ENCODE measurements at regions not wholly inside any gene's neighbourhood (a gene's known extent, or its start where the extent isn't known, plus 50 kb on each side); places are given as distances from the start of the nearest gene placed in this dataset.
A peak's percentile ranks its signal among the peaks of the same experiment; 100 is the strongest.
"Not testable (repeated sequence)": the region's sequence is repeated elsewhere in the genome, so short reads cannot be mapped to it uniquely, and the experiment has no call there.

DNA sequence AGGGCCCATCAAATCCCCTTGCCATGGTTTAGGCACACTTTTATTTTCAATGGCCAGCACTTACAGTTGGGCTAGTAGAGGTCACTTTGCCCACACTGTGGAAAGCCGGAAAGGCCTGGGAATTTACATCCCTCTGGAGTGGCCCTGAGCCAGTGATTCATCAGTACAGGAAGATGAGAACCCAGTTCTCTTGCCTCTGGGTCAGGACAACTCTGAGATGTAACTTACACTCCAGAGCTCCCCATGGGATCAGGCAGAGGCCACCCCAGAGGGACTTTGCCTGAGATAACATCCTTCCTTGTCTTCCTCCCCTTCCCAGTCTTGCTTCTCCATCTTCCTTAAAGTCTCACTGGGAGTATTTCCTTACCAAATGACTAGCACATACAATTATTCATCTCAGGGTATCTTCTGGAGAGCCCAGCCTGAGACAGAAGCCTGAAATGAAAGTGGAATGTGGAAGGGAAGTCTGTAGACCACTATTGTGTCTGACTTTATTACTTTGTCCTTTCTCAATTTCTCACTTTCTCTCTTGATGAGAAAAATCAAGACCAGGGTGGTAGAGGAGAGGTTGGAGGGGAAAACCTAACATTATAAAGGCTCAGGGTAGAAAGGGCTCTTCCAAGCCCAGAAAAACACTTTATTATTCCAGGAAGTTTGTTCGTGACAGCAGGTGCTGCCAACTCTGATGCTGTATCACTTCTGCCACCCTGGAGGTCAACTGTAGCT lies 220.8 kb downstream of the ZNF621 start:
- DNase-seq, result no peak

GRCh38 chr3:40751666-40752065 lies 226.9 kb downstream of the ZNF621 start:
- DNase-seq, result no peak

DNA sequence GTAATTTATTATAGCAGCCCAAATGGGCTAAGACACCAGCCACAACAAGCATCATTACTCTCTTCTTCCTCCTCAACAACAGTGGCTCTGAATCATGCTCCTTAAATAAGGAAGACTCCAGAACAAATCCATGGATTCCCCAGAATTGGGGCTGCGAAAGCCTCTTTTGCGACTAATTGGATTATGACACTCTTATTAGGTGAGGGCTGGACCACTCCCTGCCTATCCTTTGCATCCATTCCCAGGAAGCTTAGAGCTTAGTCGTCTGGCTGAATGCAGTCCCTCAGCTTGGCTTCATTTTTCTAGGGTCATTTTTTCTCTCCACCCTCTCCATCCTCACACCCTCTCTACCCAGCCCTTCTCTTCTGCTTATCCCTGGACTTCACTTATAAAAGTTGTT lies 227.7 kb downstream of the ZNF621 start:
- no peak for DNase-seq

GRCh38 chr3:40753291-40753770 lies 228.6 kb downstream of the ZNF621 start:
- DNase-seq, result no peak

- peak in 1 of 56 donors; percentile 8 for DNase-seq
Measured at GRCh38 chr3:40753951-40754350, 229.2 kb downstream of the ZNF621 start.

DNA sequence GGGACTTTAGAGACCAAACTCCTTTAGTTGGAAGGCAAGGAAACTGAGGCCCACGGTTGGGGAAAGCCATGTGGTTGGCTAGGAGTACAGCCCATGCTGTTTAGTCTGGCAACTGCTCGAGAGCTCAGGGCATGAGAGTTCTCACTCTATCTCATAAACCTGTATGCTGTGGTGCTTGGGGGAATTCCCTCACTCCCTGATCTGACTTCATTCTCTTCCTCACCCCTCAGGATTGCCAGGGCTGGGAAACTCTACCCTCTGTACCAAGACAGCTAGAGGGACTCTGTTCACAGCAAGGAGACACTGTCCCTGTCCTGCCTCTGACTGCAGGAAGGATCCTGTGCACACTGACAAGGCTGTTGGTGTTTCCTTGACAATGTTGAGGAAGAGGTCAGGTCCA lies 230.2 kb downstream of the ZNF621 start:
- DNase-seq, result no peak

DNA sequence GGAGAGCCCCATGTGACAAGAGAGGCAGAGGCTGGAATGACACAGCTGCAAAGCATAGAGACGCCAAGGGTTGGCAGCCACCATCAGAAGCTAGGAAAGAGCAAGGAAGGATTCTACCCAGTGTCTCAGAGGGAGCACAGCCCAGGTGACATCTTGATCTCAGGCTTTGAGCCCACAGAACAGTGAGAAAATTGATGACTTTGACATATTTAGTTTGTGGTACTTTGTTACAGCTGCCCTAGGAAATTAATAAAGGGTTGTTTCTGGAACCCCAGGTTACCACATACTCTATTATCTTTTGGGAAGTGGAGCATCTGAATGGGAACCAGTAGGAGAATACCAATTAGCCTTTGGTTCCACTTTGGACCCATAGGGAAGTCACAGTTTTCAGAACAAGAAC lies 231.7 kb downstream of the ZNF621 start:
- DNase-seq, result no peak

DNA sequence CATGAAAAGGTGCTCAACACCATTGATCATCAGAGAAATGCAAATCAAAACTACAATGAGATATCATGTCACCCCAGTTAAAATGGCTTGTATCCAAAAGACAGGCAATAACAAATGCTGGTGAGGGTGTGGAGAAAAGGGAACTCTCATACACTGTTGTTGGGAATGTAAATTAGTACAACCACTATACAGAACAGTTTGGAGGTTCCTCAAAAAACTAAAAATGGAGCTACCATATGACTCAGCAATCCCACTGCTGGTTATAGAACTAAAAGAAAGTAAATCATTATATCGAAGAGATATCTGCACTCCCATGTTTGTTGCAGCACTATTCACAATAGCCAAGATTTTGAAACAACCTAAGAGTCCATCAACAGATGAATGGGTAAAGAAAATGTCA lies 238.0 kb downstream of the ZNF621 start:
- DNase-seq, result not testable (repeated sequence)

DNA sequence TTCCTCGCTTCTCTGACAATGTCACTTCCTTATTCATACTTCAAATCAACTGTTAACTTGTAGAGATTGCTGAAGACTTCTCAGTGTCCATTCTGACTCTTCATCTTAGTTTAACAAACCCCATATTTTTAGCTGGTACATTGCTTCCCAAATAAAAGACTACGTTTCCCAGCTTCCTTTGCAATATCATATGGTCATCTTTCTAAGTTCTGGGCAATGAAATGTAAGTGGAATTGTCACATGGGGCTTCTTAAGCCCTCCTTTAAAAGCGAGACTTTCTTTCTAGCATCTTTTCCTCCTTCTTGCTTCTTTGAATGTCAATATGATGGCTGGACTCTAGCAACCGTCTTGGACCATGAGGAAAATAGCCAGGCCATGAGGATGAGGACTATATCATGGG lies 239.0 kb downstream of the ZNF621 start:
- DNase-seq, result no peak

DNA sequence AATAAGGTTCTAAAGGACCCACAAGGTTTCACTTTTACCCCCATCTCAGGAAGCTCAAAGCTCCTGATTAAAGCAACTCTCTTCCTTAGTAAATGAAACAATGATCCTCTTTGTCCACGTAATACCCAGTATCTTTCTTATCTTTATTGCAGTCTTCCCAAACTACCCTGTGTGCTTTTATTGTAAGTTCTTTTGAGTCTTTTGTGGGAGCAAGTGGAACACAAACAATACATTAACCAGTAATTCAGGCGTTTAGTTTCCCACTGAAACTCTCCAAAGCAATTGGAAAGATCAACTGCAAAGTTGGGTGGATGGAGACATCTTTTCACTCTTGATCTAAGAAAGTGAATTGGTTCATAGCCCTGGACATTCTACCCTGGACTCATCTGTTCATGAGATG lies 240.0 kb downstream of the ZNF621 start:
- DNase-seq, result no peak

DNA sequence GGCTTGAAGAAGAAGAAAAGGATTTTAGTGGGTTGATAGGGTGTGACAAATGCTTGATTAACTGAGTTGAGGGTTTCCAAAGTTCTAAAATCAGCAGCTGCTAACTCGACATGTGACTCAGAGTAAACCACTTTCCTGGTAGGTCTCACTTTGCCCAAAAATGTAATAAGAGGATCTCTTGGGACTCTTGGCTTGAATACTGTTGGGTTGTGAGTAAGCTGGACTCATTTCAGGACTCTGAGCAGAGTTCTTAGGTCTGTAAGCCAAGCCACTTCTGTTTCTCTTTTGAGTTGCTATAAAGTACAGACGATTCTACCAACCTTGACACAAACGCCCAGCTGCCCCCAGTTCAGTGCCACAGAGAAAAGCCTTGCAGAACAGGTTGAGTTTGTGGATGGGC lies 241.1 kb downstream of the ZNF621 start:
- no peak for DNase-seq

DNA sequence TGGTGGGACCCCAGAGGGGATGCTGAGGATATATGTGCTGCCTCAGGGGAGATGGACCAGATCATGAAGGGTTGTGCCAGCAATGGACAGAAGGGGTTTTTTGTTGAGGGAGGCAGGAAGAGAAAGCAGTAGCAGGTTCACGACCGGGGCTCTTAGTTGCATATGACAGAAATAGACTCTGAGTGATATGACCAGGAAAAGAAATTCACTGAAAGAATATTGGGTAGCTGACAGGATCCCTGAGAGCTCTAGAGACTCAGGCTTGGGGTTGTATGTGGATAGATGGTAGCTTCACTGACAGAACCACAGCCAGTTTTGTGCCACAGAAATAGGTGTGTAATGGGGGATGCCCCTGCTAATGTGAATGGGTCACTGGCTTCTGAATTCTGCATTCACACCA lies 241.6 kb downstream of the ZNF621 start:
- DNase-seq, result no peak

GRCh38 chr3:40768046-40768445 lies 243.3 kb downstream of the ZNF621 start:
- DNase-seq, result no peak

GRCh38 chr3:40768536-40768935 lies 243.8 kb downstream of the ZNF621 start:
- DNase-seq, result no peak

DNA sequence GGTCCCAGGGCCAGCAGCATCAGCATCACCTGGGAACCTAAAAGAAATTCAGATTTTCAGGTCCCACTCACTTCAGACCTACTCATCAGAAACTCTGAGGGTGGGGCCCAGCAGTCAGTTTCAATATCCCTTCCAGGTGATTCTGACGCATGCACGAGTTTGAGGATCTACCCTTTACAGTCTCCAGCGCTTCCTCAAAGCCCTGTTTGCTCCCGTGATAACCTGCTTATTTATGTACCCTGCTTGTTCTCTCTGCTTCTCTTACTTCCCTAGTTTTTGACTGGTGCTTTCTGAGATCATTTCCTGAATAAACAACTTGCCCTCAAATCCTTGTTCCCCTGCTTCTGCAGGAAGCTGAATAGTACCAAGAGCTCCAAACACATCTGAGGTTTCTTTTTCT lies 245.3 kb downstream of the ZNF621 start:
- no peak for DNase-seq

DNA sequence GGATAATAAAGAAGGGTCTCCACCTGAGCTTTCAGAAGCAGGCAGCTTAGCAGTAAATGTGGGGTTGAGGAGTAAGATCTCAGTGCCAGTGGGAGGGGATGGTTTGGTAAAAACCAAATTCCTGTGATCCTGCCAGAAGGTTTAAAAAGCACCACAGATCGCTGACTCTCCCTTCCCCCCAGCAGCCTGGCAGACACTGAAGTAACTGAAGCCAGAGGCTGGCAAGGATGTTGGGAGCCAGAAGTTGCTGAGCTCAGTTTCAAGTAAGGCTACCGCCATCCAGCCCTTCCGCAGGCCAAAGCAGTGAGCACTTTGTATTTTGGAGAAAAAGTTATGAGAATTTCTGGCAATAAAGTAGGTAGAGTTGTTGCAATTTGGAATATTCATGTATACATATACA lies 246.4 kb downstream of the ZNF621 start:
- DNase-seq, result peak in 13 of 56 donors; percentile 6 to 47 (median 17)

GRCh38 chr3:40779039-40779438 lies 254.3 kb downstream of the ZNF621 start:
- no peak for DNase-seq

- peak in 55 of 56 donors; percentile 10 to 88 (median 68) for DNase-seq
Measured at GRCh38 chr3:40780291-40780924, 255.6 kb downstream of the ZNF621 start.

GRCh38 chr3:40780925-40781406 lies 256.2 kb downstream of the ZNF621 start:
- peak in 22 of 56 donors; percentile 26 to 64 (median 38) for DNase-seq

DNA sequence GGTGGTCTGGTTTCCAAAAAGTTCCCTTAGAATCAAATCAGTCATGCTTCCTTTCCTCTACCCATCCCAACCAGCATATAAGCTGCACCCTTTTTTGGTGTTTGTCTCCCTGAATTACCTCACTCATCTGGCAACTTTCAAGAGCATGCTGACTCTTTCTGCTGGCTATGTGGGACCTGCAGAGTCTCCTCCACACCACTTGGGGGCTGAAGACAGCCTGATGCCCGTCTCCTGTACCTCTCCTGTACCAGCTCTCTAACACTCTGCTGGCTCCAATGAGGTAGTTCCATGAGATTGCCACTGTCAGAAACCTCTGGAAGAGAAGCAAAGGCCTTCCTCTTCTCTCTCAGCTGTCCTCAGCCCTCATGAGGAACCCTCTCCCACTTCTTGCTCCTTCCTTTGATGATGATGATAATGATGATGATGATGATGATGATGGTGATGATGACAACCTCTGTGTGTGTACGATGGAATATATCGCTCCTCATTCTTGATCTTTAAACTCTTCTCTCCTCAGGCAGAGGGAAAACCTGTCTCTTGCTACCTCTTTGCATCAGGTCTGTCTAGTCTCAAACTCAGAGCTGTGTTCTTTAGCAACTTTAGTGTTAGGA lies 257.5 kb downstream of the ZNF621 start:
- no peak for DNase-seq

DNA sequence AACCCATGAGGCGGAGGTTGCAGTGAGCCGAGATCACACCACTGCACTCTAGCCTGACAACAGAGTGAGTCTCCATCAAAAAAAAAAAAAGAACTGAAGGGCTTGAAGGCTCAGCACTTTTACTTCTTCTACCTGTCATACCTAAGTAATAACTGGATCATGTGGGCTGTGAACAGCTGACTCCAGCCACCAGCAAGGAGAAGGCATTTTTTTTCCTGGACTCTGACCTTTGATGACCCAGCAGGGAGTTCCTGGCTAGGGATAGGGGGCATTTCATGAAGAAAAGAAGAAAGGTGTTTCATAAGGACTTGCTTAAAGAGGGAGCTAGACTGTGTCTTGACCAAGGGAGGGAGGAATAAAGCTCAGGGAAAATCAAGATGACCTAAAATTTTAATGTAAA lies 266.0 kb downstream of the ZNF621 start:
- no peak for DNase-seq

GRCh38 chr3:40793730-40794129 lies 269.0 kb downstream of the ZNF621 start:
- no peak for DNase-seq

DNA sequence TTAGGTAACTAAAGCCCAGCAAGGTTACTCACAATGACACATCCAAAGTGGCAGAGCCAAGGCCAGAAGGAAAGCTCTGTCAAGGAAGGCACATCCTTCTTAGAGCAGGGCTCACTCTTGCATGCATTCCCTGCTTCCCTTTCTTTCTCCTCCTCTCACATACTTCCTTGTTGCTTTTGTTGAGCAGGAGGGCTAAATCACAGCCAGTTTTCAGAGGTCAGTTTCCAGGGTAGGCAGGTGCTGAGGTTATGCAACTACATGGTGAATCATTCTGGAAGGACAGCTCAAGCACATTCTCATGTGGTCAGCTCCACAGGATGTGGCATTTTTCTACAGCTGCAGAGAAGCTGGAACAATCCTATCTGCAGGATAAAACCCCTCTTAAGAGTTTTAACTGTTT lies 275.6 kb downstream of the ZNF621 start:
- DNase-seq, result no peak

Data from amygdala (tissue), 56 donors.